GM18867 (cell line): ENCODE measurements at regions not wholly inside any gene's neighbourhood (a gene's known extent, or its start where the extent isn't known, plus 50 kb on each side); places are given as distances from the start of the nearest gene placed in this dataset.
A peak's percentile ranks its signal among the peaks of the same experiment; 100 is the strongest.

Experiments used
- ATAC-seq: cut with Tn5 transposase; IDR thresholded peaks from one replicate; pipeline ENCODE4 v1.9.1; 2021; ENCODE audit warnings: mild to moderate bottlenecking, moderate library complexity; ENCODE audit not compliant: unreplicated experiment

DNA sequence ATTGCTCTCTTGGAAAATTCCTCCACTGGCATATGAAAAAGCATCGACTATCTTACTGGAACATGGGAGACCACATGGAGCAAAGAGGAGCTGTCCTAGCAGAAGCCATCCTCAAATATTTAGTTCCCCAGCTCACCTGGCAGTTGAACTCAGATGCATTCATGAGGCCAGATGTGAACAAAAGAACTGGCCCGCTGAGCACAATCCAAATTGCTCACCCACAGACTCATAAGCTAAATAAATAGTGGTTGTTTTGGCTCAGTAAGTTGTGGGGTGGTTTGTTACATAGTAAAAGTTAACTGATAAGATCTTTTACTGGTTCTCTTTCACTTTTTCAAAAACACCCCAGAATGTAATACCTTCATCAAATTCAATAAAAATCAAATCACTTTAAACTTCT lies 108.6 kb upstream of the CWC22 start:
- ATAC-seq, result no peak

DNA sequence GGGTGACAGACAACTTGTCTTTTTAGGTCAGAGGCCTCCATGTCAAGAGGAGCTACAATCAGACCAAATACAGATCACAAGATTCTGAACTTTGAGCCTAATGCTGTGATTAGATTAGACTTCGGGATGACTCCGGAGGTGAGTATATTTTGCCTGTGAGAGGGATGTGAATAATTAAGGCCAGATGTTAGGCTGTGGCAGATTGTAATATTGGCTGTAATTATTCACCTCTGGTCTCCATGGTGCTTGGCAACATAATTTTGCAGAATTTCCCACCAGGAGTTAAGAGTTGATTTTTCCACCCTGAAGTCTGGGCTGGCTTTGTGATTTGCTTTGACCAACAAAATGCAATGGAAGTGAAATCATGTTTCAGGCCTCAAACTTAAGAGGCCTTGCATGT lies 108.2 kb upstream of the CWC22 start:
- ATAC-seq, result no peak

DNA sequence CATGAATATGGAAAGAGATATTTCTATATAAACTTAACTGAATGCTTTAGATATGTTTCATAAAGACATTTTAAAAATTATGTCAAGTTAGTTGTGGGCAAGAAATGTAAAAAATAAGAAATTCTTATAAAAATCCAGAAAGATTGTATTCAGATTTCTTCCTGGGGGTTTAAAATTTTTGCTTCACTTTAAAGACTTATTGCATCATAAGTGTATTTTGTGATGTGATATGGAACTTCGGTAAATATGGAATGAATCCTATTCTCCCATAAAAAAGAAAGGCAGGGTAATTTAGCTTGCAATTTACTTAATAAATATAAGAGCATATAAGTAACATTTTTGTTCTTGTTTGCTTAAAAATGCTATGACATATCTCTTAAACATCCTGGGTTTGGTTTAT lies 104.8 kb upstream of the CWC22 start:
- no peak for ATAC-seq

DNA sequence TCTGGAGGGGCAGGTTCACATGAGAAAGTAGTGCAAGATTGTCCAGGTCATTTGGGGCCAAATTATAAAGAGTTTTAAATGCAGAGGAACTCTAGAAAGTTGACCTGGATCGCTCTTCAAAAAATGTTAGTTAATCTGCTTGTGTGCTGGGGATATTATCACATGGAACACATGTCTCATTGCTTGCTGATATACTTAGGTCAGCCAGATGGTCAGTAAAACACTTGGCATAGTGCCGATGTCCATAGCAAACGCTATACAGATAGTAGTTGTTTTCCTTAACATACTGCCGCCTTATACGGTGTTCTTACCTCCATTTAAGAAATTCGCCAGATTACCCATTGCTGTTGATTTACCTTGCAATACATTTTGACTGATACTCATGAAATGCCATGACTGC lies 103.4 kb upstream of the CWC22 start:
- ATAC-seq, result no peak

DNA sequence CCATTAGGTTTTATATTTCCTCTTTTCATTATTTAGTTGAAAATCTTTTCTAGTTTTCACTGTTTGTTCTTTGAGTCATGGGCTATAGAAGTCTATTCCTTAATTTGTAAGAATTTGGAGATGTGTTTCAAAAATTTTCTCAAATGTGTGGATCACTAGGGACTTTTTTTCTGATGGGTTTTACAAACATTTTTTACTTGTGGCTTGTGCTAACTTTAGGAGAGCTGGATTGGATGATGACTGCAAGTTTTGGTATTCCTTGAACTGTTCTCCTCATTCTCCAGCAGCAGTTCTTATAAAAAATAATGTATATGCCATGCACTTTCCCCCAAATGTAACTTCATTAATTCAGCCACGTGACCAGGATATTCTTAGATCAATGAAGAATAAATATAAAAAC lies 94.7 kb upstream of the CWC22 start:
- ATAC-seq, result no peak

DNA sequence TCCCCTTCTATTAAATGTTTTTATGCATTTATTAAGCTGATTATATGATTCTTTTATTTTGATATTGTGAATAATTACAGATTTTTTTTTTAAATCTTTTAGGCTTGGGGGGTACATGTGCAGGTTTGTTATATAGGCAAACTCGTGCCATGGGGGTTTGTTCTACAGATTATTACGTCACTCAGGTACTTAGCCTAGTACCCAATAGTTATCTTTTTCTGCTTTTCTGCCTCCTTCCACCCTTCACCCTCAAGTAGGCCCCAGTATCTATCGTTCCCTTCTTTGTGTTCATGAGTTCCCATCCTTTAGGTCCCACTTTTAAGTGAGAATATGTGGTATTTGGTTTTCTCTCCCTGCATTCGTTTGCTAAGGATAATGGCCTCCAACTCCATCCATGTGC lies 92.2 kb upstream of the CWC22 start:
- no peak for ATAC-seq

DNA sequence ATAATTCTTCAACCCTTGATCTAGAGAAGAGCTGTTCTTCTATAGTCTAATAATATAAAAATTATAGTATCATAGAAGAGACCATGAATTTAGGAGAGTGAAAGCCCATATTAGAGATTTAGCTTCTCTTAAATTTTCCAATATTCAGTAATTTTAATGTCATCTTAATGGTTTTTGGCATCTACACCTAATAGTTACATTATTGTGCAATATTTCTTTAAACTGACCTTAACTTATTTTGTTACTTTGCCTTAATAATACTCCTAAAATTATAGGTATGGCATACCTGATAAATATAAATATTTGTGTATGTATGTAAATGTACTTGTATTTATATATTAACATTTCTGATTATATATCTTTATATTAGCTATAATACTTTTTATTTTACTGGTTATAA lies 78.0 kb upstream of the CWC22 start:
- no peak for ATAC-seq

DNA sequence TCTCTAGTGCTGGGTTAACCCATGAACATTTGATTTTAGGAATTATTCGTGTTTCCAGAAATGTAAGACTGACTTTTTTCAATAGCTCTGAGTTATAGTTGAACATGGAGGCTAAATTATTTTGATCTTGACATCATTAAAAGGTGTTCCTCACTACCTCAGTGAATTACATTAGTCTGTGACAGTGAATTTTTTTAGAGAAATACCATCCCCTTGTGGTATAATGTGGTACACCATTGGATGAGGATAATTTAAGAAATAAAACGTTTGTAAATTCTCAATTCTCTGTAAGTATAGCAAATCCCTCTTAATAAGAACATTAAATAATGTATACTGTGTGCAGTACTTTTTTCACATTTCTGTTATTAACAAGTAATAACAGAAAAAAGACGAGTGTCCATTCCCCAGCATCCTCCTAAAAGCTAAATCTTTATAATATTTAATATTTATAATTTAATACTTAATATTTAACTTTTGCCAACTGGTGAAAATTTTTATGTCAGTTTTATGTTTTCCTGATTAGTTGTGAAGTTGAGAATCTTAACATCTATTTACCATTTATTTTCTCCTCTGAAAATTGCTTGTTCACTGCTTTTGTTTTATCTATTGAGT lies 70.3 kb upstream of the CWC22 start:
- ATAC-seq, result peak; percentile 62

DNA sequence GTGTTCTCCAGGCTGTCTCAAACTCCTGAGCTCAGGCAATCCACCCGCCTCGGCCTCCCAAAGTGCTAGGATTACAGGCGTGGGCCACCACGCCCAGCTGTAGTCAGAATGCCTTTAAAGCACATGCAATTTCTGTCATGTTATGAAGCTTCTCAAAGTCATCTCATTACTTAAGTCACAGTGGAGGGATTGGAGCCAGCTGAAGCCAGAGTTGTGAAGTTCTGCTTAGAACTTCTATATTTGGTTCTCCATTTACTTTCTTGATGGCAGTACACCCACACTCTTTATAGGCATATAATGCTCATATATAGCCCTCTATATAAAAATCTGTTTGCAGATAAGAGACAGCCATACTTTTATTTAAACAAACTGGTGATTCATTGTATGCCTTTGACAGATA lies 68.8 kb upstream of the CWC22 start:
- ATAC-seq, result no peak

DNA sequence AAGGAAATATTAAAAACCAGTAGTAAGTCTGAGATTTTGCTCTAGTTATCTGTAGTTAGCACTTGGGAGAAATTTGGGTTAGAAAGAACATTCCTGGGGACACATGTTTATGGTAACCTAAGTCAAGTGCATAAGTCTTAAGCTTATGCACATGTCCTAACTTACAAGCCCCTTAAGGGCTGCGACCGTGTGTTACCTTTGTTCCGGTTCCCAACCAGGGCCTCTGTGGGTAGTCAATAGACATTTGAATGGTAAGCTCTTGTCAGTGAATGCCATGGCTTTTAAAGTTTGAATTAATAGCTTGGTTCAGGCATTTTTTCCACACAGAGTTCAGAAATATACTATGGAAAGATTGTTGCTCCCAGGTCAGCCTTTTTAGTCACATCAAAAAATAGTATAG lies 64.7 kb upstream of the CWC22 start:
- ATAC-seq, result no peak

DNA sequence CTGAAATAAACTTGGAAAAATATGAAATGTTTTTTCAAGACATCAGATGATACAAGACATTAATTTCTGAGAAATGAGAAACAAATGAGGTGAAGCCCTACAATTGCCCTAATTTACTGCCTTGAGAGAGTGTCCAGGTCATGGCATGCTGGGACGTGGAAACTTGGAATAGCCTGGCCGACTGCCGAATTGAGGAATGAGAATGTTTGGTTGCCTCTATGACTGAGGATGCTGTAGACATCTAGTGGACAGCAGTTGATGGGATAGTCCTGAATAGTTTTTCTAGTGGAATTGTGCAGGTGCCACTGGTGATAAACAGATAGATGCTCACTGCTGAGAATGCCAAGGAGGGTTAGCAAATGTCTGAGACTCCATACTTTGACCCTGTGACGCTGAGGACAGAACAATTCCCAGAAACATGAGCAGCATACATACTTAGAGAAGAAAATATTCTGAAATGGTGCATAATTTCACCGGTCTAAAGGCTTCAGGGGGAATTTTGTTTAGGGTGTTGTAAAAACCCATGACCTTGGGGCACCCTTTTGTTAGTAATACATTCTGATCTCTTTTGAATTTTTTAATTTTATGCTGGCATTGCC lies 56.5 kb upstream of the CWC22 start:
- ATAC-seq, result no peak

DNA sequence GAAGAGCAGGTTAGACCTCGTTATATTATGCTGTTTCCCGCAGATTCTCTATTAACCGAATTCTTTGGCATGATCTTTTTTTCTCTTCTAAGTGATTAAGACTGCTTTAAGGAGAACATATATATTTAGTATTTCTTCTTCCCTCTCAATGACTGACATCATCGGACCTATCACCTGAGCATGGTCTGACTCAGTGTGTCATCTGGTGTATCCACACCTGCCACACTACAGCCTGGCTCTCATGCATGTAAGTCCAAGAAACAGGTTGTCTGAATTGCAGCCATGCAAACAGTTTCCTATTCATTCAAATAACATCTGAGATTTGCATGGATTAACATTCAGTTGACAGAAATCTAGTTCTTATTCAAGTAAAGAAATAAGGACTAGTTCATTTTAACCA lies 55.1 kb upstream of the CWC22 start:
- ATAC-seq, result no peak

DNA sequence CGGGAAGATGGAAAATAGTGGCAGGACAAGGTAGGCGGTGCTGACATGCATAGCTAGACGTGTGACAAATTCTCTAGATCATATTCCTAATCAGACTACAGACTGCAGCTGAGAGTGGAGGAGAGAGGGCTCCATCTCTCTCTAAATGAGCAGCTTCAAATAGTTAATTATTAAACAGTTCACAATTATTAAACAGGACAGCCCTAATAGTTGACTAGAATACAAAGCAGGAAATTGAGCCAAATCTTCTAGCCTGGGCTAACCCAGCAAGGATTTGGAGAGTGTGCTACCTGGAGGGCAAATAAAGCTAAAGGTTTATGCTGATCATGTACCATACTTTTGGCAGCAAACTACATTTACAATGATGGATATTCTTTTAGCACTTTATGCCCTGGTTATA lies 54.4 kb upstream of the CWC22 start:
- no peak for ATAC-seq

DNA sequence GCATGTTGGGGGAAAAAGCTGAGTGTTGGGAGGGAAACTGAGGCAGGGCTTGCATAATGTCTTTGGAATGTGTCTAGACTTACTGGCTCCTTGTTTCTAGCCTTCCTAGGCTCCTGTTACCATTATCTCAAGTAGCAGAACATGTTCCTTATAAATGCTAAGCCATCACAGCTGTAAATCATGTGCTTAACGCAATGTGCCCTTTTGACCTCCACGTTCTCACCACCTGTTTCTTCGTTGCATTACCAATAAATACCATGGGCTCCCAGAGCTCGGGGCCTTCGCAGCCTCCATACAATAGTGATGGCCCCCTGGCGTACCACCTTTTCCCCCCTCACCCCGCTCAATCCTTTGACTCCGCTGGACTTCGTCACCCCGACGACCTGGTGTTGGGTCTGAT lies 54.0 kb upstream of the CWC22 start:
- ATAC-seq, result no peak

DNA sequence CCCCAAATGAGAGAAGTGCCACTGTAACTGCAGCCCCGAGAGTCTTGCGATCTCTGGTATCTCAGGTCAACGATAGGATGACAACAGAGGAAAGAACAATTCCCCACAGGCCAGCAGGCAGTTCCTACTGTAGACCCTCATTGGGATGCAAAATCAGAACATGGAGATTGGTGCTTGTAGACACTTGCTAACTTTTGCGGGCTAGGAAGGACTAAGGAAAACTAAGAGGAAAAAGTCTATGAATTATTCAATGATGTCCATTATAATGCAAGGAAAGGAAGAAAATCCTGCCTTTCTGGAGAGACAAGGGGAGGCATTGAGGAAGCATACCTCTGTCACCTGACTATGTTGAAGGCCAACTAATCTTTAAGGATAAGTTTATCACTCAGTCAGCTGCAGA lies 51.9 kb upstream of the CWC22 start:
- no peak for ATAC-seq

DNA sequence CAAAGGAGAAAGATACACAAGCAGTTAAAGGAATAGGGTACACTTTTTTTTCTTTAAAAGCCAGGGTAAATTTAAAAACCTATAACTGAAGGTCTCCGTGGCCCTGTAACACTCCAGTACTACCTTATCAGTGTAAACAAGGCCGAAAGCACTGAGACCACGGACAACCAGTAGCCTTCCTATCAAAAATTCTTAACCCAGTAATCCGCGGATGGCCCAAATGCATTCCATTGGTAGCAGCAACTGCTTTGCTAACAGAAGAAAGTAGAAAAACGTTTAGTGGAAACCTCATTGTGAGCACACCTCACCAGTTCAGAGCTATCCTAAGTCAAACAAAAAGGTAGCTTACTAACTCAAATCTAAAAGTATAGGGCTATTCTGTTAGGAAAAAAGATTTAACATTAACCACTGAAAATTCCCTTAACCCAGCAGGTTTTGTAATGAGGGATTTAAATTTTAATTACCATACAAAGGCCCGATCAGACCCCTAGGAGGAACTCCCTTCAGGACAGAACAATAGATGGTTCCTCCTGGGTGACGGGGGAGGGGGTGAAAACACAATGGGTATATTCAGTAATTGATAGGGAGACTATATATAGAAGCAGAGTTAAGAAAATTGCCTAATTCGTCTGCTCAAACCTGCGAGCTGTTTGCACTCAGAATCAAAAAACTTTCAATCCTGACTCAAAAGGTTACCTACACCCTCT lies 50.8 kb upstream of the CWC22 start:
- ATAC-seq, result no peak
